ENCODE measurements at regions not wholly inside any gene's neighbourhood (a gene's known extent, or its start where the extent isn't known, plus 50 kb on each side); places are given as distances from the start of the nearest gene placed in this dataset.

- Histone ChIP-seq H3K4me1 (ENCODE audit: control insufficient read depth, insufficient read depth, low read length) (no peaks in the 10 kb centered on the region), H3K36me3 (ENCODE audit: control insufficient read depth in 2 of 2, insufficient read depth in 1 of 2, low read length in 2 of 2) (no peaks in the 10 kb centered on the region), H3K9me3 (ENCODE audit: control insufficient read depth, insufficient read depth, low read depth, low read length) (no peaks in the 10 kb centered on the region), H3K4me3 (ENCODE audit: low read depth, low read length) (no peak overlapping the region), H3K27ac (ENCODE audit: extremely low read depth, low read depth, low read length) (no peak overlapping the region)
- TF ChIP-seq, protein P1, sequence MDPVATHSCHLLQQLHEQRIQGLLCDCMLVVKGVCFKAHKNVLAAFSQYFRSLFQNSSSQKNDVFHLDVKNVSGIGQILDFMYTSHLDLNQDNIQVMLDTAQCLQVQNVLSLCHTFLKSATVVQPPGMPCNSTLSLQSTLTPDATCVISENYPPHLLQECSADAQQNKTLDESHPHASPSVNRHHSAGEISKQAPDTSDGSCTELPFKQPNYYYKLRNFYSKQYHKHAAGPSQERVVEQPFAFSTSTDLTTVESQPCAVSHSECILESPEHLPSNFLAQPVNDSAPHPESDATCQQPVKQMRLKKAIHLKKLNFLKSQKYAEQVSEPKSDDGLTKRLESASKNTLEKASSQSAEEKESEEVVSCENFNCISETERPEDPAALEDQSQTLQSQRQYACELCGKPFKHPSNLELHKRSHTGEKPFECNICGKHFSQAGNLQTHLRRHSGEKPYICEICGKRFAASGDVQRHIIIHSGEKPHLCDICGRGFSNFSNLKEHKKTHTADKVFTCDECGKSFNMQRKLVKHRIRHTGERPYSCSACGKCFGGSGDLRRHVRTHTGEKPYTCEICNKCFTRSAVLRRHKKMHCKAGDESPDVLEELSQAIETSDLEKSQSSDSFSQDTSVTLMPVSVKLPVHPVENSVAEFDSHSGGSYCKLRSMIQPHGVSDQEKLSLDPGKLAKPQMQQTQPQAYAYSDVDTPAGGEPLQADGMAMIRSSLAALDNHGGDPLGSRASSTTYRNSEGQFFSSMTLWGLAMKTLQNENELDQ (tag by site-specific recombination; IDR thresholded peaks at IDR 0.05; ENCODE audit: low read depth) = no peak
- TF ChIP-seq KLF1 (tag by site-specific recombination; IDR thresholded peaks at IDR 0.05) = no peak
- TF ChIP-seq HOXA7 (CRISPR knock-in tag; IDR thresholded peaks at IDR 0.05; ENCODE audit: borderline replicate concordance) = no peak
- no peak for TF ChIP-seq KLF16 (tag by site-specific recombination; IDR thresholded peaks at IDR 0.05)
- TF ChIP-seq, protein P2, sequence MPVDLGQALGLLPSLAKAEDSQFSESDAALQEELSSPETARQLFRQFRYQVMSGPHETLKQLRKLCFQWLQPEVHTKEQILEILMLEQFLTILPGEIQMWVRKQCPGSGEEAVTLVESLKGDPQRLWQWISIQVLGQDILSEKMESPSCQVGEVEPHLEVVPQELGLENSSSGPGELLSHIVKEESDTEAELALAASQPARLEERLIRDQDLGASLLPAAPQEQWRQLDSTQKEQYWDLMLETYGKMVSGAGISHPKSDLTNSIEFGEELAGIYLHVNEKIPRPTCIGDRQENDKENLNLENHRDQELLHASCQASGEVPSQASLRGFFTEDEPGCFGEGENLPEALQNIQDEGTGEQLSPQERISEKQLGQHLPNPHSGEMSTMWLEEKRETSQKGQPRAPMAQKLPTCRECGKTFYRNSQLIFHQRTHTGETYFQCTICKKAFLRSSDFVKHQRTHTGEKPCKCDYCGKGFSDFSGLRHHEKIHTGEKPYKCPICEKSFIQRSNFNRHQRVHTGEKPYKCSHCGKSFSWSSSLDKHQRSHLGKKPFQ (tag by site-specific recombination; IDR thresholded peaks at IDR 0.05) = no peak
- TF ChIP-seq ZNF658 (tag by site-specific recombination; IDR thresholded peaks at IDR 0.05) = no peak
- no peak for TF ChIP-seq ZNF664 (tag by site-specific recombination; IDR thresholded peaks at IDR 0.05)
- no peak for TF ChIP-seq ZNF223 (tag by site-specific recombination; IDR thresholded peaks at IDR 0.05)
- TF ChIP-seq PRDM6 (tag by site-specific recombination; IDR thresholded peaks at IDR 0.05) = no peak
- TF ChIP-seq GLIS1 (tag by site-specific recombination; IDR thresholded peaks at IDR 0.05) = no peak
- no peak for TF ChIP-seq ZNF654 (tag by site-specific recombination; IDR thresholded peaks at IDR 0.05; ENCODE audit: low read depth)
- TF ChIP-seq ZNF600 (tag by site-specific recombination; IDR thresholded peaks at IDR 0.05) = no peak
- ChIA-PET POLR2A (interaction anchor here (0.6 kb wide), 1 partner anchor 11 kb away, joined by 3 read pairs; no protein-coding TSS in a partner anchor), CTCF (no interaction called here)
Observed at GRCh38 chr4:108543359-108543968, 76.9 kb upstream of the RPL34 start.

DNA sequence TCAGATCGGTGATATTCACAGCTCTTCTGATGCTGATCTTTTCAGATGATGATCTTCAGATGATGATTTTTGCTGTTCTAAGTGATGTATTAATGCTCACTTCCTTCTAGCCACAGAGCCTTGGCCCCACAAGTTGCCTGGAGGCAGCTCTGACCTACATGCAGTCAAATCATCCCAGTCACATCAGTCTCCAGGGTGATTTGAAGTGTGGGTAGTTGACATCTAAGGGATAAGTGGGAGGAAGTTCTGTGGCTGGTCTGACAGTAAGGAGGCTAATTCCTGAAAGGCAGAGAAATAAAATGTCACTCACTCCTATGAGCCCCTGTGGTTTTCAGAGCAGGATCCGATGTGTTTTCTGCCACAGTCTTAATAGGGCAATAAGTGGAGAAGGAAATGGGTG, 79.8 kb upstream of the RPL34 start:
- H3K36me3 ChIP-seq (ENCODE audit: control insufficient read depth in 2 of 2, insufficient read depth in 1 of 2, low read length in 2 of 2) = no peaks in the 10 kb centered on the region
- CTCF ChIA-PET = interaction anchor here (1.0 kb wide), 1 partner anchor 521 kb away, joined by 3 read pairs; no protein-coding TSS in a partner anchor
- H3K4me1 ChIP-seq (ENCODE audit: control insufficient read depth, insufficient read depth, low read length) = no peaks in the 10 kb centered on the region
- peak; percentile 55; the same call in 1 of the 2 replicates for TF ChIP-seq EGR2 (tag by site-specific recombination; IDR thresholded peaks at IDR 0.05; ENCODE audit: low read depth)
- TF ChIP-seq ZFHX2 (tag by site-specific recombination; conservative IDR thresholded peaks at IDR 0.05) = peak; percentile 78
- TF ChIP-seq ZNF544 (tag by site-specific recombination; IDR thresholded peaks at IDR 0.05) = no peak
- no peak for TF ChIP-seq KLF16 (tag by site-specific recombination; IDR thresholded peaks at IDR 0.05)
- POLR2A ChIA-PET = no interaction called here
- H3K27ac ChIP-seq (ENCODE audit: extremely low read depth, low read depth, low read length) = no peak overlapping the region
- no peaks in the 10 kb centered on the region for H3K9me3 ChIP-seq (ENCODE audit: control insufficient read depth, insufficient read depth, low read depth, low read length)
- H3K4me3 ChIP-seq (ENCODE audit: low read depth, low read length) = no peak overlapping the region

DNA sequence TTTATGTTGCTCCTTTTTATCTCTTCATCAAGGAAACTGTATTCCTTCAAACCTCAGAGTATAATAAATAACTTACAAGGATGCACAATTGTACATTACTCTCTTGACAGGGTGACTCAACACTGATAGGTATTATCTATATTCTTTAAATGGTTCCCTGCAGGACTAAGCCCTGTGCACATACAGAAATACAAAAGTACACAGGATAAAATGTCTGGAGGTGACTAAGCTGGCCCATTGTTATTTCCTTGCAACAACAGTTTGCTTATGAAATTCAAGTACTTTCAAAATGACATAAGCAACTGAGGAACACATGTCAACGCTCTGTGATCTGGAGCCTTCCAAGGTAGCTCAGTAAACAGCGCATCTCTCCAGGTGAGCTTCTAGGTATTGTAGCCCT, 83.8 kb upstream of the RPL34 start:
- no peak for TF ChIP-seq ZSCAN23 (tag by site-specific recombination; IDR thresholded peaks at IDR 0.05)
- TF ChIP-seq, protein P3, sequence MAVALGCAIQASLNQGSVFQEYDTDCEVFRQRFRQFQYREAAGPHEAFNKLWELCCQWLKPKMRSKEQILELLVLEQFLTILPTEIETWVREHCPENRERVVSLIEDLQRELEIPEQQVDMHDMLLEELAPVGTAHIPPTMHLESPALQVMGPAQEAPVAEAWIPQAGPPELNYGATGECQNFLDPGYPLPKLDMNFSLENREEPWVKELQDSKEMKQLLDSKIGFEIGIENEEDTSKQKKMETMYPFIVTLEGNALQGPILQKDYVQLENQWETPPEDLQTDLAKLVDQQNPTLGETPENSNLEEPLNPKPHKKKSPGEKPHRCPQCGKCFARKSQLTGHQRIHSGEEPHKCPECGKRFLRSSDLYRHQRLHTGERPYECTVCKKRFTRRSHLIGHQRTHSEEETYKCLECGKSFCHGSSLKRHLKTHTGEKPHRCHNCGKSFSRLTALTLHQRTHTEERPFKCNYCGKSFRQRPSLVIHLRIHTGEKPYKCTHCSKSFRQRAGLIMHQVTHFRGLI (tag by site-specific recombination; IDR thresholded peaks at IDR 0.05) = no peak
- no peaks in the 10 kb centered on the region for H3K4me1 ChIP-seq (ENCODE audit: control insufficient read depth, insufficient read depth, low read length)
- H3K4me3 ChIP-seq (ENCODE audit: low read depth, low read length) = no peak overlapping the region
- ChIA-PET CTCF (no interaction called here), POLR2A (no interaction called here)
- no peaks in the 10 kb centered on the region for H3K36me3 ChIP-seq (ENCODE audit: control insufficient read depth in 2 of 2, insufficient read depth in 1 of 2, low read length in 2 of 2)
- H3K27ac ChIP-seq (ENCODE audit: extremely low read depth, low read depth, low read length) = no peak overlapping the region
- H3K9me3 ChIP-seq (ENCODE audit: control insufficient read depth, insufficient read depth, low read depth, low read length) = no peaks in the 10 kb centered on the region
